PC-3 (cell line): ENCODE measurements at regions not wholly inside any gene's neighbourhood (a gene's known extent, or its start where the extent isn't known, plus 50 kb on each side); places are given as distances from the start of the nearest gene placed in this dataset.
"Not testable (repeated sequence)": the region's sequence is repeated elsewhere in the genome, so short reads cannot be mapped to it uniquely, and the experiment has no call there.

Experiments
- ATAC-seq: fragments of 200-7000 bp; cut with Tn5 transposase; 2 replicates; pipeline ENCODE4 v1.9.1; 2020; ENCODE audit warnings: mild to moderate bottlenecking, moderate library complexity
- BruUV-seq: library from RNA; stranded (reverse); fragments of 400-500 nt; replicated peaks from 2 replicates; lab custom pipeline; 2021; lab: Mats Ljungman, UMichigan
- CTCF ChIA-PET: fragments of 300-600 bp; sonication (Branson Sonifier 250); formaldehyde crosslinking; loops from one replicate; lab custom pipeline; 2022; ENCODE audit warnings: antibody characterized with exemption; lab: Charles Lee
- POLR2A ChIA-PET: fragments of 300-600 bp; sonication (Branson Sonifier 250); formaldehyde crosslinking; loops from one replicate; lab custom pipeline; 2022; ENCODE audit warnings: antibody characterized with exemption; ENCODE audit not compliant: unreplicated experiment; lab: Charles Lee
- DNase-seq: peaks from one replicate; pipeline ENCODE4 v3.0.0-alpha.2; 2015
- H2AFZ ChIP-seq: fragments of 300-600 bp; sonication (generic); 2 replicates; pipeline ENCODE4 v1.6.0; 2016; ENCODE audit warnings: antibody characterized with exemption, low read length
- H3F3A ChIP-seq: fragments of 300-600 bp; sonication (generic); one replicate; pipeline ENCODE4 v1.6.0; 2017; ENCODE audit warnings: antibody characterized with exemption, low read length, control low read depth, mild to moderate bottlenecking; ENCODE audit not compliant: unreplicated experiment
- H3K27ac ChIP-seq: fragments of 300-600 bp; sonication (generic); 2 replicates; pipeline ENCODE4 v1.5.1; 2016; ENCODE audit warnings: mild to moderate bottlenecking, low read length
- H3K27me3 ChIP-seq: fragments of 300-600 bp; sonication (generic); 2 replicates; pipeline ENCODE4 v1.6.1; 2016; ENCODE audit warnings: low read length, mixed read lengths
- H3K36me3 ChIP-seq: fragments of 300-600 bp; sonication (generic); 2 replicates; pipeline ENCODE4 v1.6.1; 2016; ENCODE audit warnings: low read depth, mixed run types, low read length, mixed read lengths
- H3K4me1 ChIP-seq: fragments of 300-600 bp; sonication (generic); 2 replicates; pipeline ENCODE4 v1.5.1; 2016; ENCODE audit warnings: low read length; ENCODE audit not compliant: insufficient read depth
- H3K4me2 ChIP-seq: fragments of 300-600 bp; sonication (generic); 2 replicates; pipeline ENCODE4 v1.6.0; 2016; ENCODE audit warnings: low read length
- H3K4me3 ChIP-seq: fragments of 300-600 bp; sonication (generic); 2 replicates; pipeline ENCODE4 v1.5.1; 2016; ENCODE audit warnings: mild to moderate bottlenecking, low read length, mixed read lengths
- H3K79me2 ChIP-seq: fragments of 300-600 bp; sonication (generic); 2 replicates; pipeline ENCODE4 v1.6.1; 2017; ENCODE audit warnings: low read length, mixed read lengths
- H3K9ac ChIP-seq: fragments of 300-600 bp; sonication (generic); 2 replicates; pipeline ENCODE4 v1.6.0; 2016; ENCODE audit warnings: mild to moderate bottlenecking, low read length
- H3K9me2 ChIP-seq: fragments of 300-600 bp; sonication (generic); replicated peaks from 2 replicates; pipeline ENCODE4 v1.6.1; 2016; ENCODE audit warnings: mixed run types, low read length, mixed read lengths
- H3K9me3 ChIP-seq: fragments of 300-600 bp; sonication (generic); 2 replicates; pipeline ENCODE4 v1.6.1; 2016; ENCODE audit warnings: low read length, mixed read lengths
- H4K20me1 ChIP-seq: fragments of 300-600 bp; sonication (generic); 2 replicates; pipeline ENCODE4 v1.6.1; 2016; ENCODE audit warnings: low read length, mixed read lengths
- EZH2 ChIP-seq: fragments of 300-600 bp; sonication (generic); IDR thresholded peaks from one replicate; pipeline ENCODE4 v1.6.1; 2017; ENCODE audit warnings: antibody characterized with exemption, mild to moderate bottlenecking, low read length; ENCODE audit not compliant: unreplicated experiment
- EZH2phosphoT487 ChIP-seq: fragments of 300-600 bp; sonication (generic); IDR thresholded peaks from 2 replicates; pipeline ENCODE4 v1.6.1; 2018; ENCODE audit warnings: mild to moderate bottlenecking, antibody characterized with exemption, low read length, borderline replicate concordance
- intact Hi-C: fragments of 100-400 bp; cut with micrococcal nuclease; formaldehyde crosslinking; loops from 2 replicates; pipeline ENCODE4 v1.9.0; 2023
- TF ChIP-seq, protein P1 (sequence below): fragments of 300-600 bp; sonication (generic); conservative IDR thresholded peaks from 2 replicates; pipeline ENCODE4 v1.5.1; 2017; ENCODE audit warnings: antibody characterized with exemption, low read depth, mild to moderate bottlenecking, low read length

DNA sequence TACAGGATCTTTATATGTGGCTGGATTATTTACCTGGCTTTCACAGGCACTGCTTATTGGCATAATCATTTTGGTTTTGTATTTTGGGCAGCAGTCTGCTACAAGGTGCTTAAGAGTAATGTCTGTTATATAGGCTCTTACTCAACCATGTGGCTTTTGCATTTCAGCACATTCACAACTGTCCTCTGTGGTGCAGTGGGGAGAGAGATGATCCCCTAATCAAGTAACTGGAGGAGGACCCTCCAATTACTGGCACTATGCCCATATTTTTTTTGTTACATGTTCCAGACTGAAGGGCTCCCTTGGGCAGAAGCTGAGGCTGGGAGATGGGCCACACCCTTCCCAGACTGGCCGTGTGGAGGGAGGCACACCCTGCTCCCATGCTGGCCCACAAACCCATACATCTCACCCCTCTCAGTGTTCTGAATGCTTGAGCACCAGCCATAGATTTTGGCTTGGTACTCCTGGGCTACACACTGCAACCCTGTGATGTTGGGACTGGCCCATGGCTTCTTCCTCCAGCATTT is 173.5 kb downstream of the FAM174A start:
- H3F3A ChIP-seq: peaks cover 3% of the 10 kb centered on the region
- intact Hi-C loops: no loop called here
- TF ChIP-seq EZH2phosphoT487 (no peak), EZH2 (no peak)
- TF ChIP-seq, protein P1, sequence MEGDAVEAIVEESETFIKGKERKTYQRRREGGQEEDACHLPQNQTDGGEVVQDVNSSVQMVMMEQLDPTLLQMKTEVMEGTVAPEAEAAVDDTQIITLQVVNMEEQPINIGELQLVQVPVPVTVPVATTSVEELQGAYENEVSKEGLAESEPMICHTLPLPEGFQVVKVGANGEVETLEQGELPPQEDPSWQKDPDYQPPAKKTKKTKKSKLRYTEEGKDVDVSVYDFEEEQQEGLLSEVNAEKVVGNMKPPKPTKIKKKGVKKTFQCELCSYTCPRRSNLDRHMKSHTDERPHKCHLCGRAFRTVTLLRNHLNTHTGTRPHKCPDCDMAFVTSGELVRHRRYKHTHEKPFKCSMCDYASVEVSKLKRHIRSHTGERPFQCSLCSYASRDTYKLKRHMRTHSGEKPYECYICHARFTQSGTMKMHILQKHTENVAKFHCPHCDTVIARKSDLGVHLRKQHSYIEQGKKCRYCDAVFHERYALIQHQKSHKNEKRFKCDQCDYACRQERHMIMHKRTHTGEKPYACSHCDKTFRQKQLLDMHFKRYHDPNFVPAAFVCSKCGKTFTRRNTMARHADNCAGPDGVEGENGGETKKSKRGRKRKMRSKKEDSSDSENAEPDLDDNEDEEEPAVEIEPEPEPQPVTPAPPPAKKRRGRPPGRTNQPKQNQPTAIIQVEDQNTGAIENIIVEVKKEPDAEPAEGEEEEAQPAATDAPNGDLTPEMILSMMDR: no peak
- H3K4me3 ChIP-seq: no peak overlapping the region
- H3K4me1 ChIP-seq: no peaks in the 10 kb centered on the region
- no peaks in the 10 kb centered on the region for H3K9me2 ChIP-seq
- H3K4me2 ChIP-seq: no peak overlapping the region
- no peak overlapping the region for H2AFZ ChIP-seq
- no peak overlapping the region for H3K27ac ChIP-seq
- POLR2A ChIA-PET: no interaction called here
- H3K9me3 ChIP-seq: no peaks in the 10 kb centered on the region
- DNase-seq (no peak), ATAC-seq (no peak)
- no peak overlapping the region for H3K9ac ChIP-seq
- BruUV-seq: no TSS peak
- CTCF ChIA-PET: no interaction called here
- no peaks in the 10 kb centered on the region for H3K36me3 ChIP-seq
- H3K27me3 ChIP-seq: no peaks in the 10 kb centered on the region
- no peaks in the 10 kb centered on the region for H4K20me1 ChIP-seq
- no peaks in the 10 kb centered on the region for H3K79me2 ChIP-seq

GRCh38 chr5:100709771-100710170 is 174.6 kb downstream of the FAM174A start:
- no peak overlapping the region for H3K27ac ChIP-seq
- H4K20me1 ChIP-seq: no peaks in the 10 kb centered on the region
- BruUV-seq: no TSS peak
- no peaks in the 10 kb centered on the region for H3K27me3 ChIP-seq
- intact Hi-C loops: no loop called here
- no peak overlapping the region for H3K4me2 ChIP-seq
- no peak for TF ChIP-seq EZH2
- TF ChIP-seq, protein P1: no peak
- no peak for TF ChIP-seq EZH2phosphoT487
- H3K4me3 ChIP-seq: no peak overlapping the region
- H3K4me1 ChIP-seq: no peaks in the 10 kb centered on the region
- H3F3A ChIP-seq: peaks cover 3% of the 10 kb centered on the region
- ATAC-seq: no peak
- no peaks in the 10 kb centered on the region for H3K9me3 ChIP-seq
- ChIA-PET CTCF (no interaction called here), POLR2A (no interaction called here)
- DNase-seq: no peak
- no peak overlapping the region for H2AFZ ChIP-seq
- H3K9me2 ChIP-seq: no peaks in the 10 kb centered on the region
- H3K9ac ChIP-seq: no peak overlapping the region
- H3K79me2 ChIP-seq: no peaks in the 10 kb centered on the region
- no peaks in the 10 kb centered on the region for H3K36me3 ChIP-seq

DNA sequence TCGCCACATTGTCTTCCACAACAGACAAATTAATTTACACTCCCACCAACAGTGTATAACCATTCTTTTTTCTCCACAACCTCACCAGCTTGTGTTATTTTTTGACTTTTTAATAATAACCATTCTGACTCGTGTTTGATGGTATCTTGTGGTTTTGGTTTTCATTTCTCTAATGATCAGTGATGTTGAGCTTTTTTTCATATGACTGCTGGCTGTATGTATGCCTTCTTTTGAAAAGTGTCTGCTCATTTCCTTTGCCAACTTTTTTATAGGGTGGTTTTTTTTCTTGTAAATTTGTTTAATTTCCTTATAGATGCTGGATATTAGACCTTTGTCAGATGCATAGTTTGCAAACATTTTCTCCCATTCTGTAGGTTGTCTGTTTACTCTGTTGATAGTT is 179.6 kb downstream of the FAM174A start:
- CTCF ChIA-PET: interaction anchor here (0.6 kb wide), 1 partner anchor 60 kb away, joined by 6 read pairs; no protein-coding TSS in a partner anchor
- H3K79me2 ChIP-seq, H2AFZ ChIP-seq, H4K20me1 ChIP-seq, H3K27me3 ChIP-seq, H3F3A ChIP-seq, H3K36me3 ChIP-seq, H3K4me3 ChIP-seq, H3K4me1 ChIP-seq, H3K4me2 ChIP-seq, H3K9me2 ChIP-seq, H3K9me3 ChIP-seq, H3K9ac ChIP-seq, POLR2A ChIA-PET, H3K27ac ChIP-seq, BruUV-seq, DNase-seq: not testable (repeated sequence)
- intact Hi-C loops: loop anchor here (2.0 kb wide), 1 partner anchor 38 kb away; no protein-coding TSS in a partner anchor
- peak; percentile 65 for ATAC-seq
